ENCODE measurements at regions not wholly inside any gene's neighbourhood (a gene's known extent, or its start where the extent isn't known, plus 50 kb on each side); places are given as distances from the start of the nearest gene placed in this dataset.

- Histone ChIP-seq H3K9me3 (ENCODE audit: low read depth) (no peaks in the 10 kb centered on the region), H3K27ac (no peak overlapping the region), H3K4me3 (no peak overlapping the region), H3K4me1 (ENCODE audit: low read depth) (no peaks in the 10 kb centered on the region), H3K36me3 (no peaks in the 10 kb centered on the region), H3K27me3 (no peaks in the 10 kb centered on the region)
- DNase-seq (ENCODE audit: low read depth in 1 of 2, low spot score in 1 of 2), result no peak
- TF ChIP-seq CTCF (IDR thresholded peaks at IDR 0.05; ENCODE audit: low read depth, low read length), result no peak
These were observed 280.6 kb upstream of the SULF2 start for GRCh38 chr20:48065833-48066232.

DNA sequence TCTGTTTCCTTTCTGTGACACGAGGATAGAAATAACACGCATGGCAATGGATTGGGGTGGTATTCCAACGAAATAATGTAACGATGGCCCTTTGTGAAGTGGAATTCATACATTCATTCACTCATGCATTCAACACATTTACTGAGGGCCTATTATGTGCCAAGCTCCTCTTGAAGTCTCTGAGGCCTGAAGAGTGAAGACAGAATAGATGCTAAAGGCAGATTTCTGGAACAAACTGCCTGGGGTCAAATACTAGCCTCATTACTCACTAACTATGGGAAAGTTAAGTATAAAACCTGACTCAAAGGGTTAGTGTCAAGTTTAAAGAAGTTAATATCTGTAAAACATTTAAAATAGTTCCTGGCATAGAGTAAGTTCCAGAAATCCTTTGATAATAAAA is 279.6 kb upstream of the SULF2 start:
- no peaks in the 10 kb centered on the region for H3K4me1 ChIP-seq (ENCODE audit: low read depth)
- DNase-seq (ENCODE audit: low read depth in 1 of 2, low spot score in 1 of 2), result peak in 1 of 2 donors; percentile 72
- no peaks in the 10 kb centered on the region for H3K27me3 ChIP-seq
- H3K9me3 ChIP-seq (ENCODE audit: low read depth), result no peaks in the 10 kb centered on the region
- H3K36me3 ChIP-seq, result no peaks in the 10 kb centered on the region
- no peak overlapping the region for H3K27ac ChIP-seq
- TF ChIP-seq CTCF (IDR thresholded peaks at IDR 0.05; ENCODE audit: low read depth, low read length), result no peak
- H3K4me3 ChIP-seq, result no peak overlapping the region

DNA sequence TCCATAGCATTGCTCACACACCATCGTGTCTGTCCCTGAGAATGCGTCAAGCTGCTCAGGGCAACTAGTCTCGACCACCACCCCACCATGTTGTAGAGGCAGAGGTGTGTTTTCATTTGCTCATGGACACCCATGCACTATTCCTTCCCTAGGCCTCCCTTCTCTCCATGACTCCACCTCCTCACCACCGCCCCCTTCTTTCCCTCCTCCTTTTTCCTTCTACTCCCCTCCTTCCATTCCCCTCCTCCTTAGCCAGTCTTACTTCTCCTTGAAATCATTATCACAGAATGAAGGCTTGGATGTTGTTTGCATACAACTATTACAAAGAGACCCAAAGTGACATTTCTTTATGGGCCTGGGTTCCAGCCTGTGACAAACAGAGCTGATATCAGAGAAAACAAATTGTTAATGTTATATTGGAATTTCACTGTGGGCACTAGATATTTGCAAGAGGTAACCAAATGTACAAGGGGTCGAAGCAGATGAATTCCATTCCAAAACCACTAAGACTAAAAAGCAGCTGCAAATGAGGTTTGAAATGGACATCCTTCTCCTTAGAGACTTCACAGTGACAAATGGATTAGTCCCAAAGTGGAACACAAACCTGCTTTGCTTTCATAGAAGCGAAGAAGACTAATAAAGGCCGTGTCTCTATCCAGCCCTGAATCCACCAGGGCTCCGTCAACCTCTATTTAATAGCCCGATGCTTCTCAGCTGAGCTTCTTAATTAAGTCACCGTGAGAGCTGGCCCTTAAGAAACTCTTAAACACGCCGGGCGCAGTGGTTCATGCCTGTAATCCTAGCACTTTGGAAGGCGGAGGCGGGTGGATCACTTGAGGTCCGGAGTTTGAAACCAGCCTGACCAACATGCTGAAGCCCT is 275.8 kb upstream of the SULF2 start:
- no peak for TF ChIP-seq CTCF (IDR thresholded peaks at IDR 0.05; ENCODE audit: low read depth, low read length)
- no peaks in the 10 kb centered on the region for H3K4me1 ChIP-seq (ENCODE audit: low read depth)
- H3K27ac ChIP-seq, result no peak overlapping the region
- DNase-seq (ENCODE audit: low read depth in 1 of 2, low spot score in 1 of 2), result no peak
- no peaks in the 10 kb centered on the region for H3K9me3 ChIP-seq (ENCODE audit: low read depth)
- no peaks in the 10 kb centered on the region for H3K36me3 ChIP-seq
- no peak overlapping the region for H3K4me3 ChIP-seq
- no peaks in the 10 kb centered on the region for H3K27me3 ChIP-seq

DNA sequence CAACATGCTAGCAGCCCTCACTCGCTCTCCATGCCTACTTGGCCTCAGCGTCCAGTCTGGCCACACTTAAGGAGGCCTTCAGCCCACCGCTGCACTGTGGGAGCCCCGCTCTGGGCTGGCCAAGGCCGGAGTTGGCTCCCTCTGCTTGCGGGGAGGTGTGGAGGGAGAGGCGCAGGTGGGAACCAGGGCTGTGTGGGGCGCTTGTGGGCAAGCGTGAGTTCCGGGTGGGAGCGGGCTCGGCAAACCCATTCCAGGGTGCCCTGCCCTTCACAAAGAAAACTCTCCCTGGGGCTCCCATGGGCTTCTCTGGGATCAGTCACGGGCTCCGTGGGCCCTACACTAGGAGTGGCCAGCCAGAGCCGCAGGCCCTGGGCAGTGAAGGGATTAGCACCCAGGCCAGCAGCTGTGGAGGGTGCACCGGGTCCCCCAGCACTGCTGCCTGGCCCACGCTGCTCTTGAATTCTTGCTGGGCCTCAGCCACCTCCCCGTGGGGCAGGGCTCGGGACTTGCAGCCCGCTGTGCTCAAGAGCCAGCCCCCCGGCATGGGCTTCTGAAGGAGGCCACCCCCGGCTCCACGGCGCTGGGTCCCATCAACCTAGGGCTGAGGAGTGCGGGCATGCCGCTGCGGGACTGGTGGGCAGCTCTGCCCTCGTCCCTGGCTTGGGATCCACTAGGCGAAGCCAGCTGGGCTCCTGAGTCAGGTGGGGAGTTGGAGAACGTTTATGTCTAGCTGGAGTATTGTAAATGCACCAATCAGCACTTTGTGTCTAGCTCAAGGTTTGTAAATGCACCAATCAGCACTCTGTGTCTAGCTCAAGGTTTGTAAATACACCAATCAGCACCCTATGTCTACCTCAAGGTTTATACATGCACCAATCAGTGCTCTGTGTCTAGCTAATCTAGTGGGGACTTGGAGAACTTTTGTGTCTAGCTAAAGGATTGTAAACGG is 273.6 kb upstream of the SULF2 start:
- Histone ChIP-seq H3K9me3 (ENCODE audit: low read depth) (no peaks in the 10 kb centered on the region), H3K27ac (no peak overlapping the region), H3K4me1 (ENCODE audit: low read depth) (no peaks in the 10 kb centered on the region), H3K36me3 (no peaks in the 10 kb centered on the region), H3K4me3 (no peak overlapping the region), H3K27me3 (no peaks in the 10 kb centered on the region)
- DNase-seq (ENCODE audit: low read depth in 1 of 2, low spot score in 1 of 2), result no peak
- TF ChIP-seq CTCF (IDR thresholded peaks at IDR 0.05; ENCODE audit: low read depth, low read length), result no peak

DNA sequence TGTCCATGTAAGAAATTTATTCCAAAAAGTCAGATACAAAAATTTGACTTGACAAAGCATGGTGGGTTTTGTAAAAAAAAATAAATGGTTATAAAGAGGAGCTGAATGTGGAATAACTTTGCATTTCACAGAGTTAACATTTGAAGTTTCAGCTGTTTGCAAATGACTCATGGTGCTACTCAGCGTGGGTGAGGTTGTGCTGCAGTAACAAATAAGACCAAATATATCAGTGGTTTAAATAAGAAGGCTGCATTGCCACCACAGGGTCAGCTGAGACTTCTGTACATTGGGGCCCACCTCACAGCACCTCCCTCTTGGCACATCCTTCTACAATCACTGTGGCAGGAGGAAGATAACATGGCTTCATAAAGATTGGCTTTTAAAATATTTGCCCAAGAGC is 272.5 kb upstream of the SULF2 start:
- no peaks in the 10 kb centered on the region for H3K36me3 ChIP-seq
- no peak overlapping the region for H3K4me3 ChIP-seq
- H3K9me3 ChIP-seq (ENCODE audit: low read depth), result no peaks in the 10 kb centered on the region
- no peak for TF ChIP-seq CTCF (IDR thresholded peaks at IDR 0.05; ENCODE audit: low read depth, low read length)
- H3K27me3 ChIP-seq, result no peaks in the 10 kb centered on the region
- no peaks in the 10 kb centered on the region for H3K4me1 ChIP-seq (ENCODE audit: low read depth)
- no peak overlapping the region for H3K27ac ChIP-seq
- DNase-seq (ENCODE audit: low read depth in 1 of 2, low spot score in 1 of 2), result no peak
